ENCODE measurements at regions not wholly inside any gene's neighbourhood (a gene's known extent, or its start where the extent isn't known, plus 50 kb on each side); places are given as distances from the start of the nearest gene placed in this dataset.

DNA sequence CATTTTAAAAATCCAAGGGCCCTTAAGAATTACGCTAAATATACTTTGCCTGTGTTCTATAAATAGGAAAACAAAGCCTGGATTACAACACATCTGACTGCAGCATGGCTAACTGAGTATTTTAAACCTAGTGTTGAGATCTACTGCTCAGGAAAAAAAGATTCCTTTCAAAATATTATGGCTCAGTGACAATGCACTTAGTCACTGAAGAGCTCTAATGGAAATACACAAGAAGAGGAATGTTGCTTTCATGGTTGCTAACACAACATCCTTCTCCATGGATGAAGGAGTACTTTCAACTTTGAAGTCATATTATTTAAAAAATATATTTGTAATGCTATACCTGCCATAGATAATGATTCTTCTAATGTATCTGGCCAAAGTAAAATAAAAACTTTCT is 248.3 kb upstream of the NEGR1 start:
- DNase-seq, result peak; percentile 24
- H3K27ac ChIP-seq, result peak overlapping the region; percentile 3
- no peaks in the 10 kb centered on the region for H3K36me3 ChIP-seq (replicated peaks)
- H3K27me3 ChIP-seq (replicated peaks), result no peaks in the 10 kb centered on the region
- H3K4me3 ChIP-seq (ENCODE audit: low read depth, low read length), result no peak overlapping the region
- in situ Hi-C loops (cut with HindIII; ENCODE audit: low pct_ligation_motif_present, low sequenced_read_pairs), result no loop called here
- TF ChIP-seq, protein P1, sequence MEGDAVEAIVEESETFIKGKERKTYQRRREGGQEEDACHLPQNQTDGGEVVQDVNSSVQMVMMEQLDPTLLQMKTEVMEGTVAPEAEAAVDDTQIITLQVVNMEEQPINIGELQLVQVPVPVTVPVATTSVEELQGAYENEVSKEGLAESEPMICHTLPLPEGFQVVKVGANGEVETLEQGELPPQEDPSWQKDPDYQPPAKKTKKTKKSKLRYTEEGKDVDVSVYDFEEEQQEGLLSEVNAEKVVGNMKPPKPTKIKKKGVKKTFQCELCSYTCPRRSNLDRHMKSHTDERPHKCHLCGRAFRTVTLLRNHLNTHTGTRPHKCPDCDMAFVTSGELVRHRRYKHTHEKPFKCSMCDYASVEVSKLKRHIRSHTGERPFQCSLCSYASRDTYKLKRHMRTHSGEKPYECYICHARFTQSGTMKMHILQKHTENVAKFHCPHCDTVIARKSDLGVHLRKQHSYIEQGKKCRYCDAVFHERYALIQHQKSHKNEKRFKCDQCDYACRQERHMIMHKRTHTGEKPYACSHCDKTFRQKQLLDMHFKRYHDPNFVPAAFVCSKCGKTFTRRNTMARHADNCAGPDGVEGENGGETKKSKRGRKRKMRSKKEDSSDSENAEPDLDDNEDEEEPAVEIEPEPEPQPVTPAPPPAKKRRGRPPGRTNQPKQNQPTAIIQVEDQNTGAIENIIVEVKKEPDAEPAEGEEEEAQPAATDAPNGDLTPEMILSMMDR (IDR thresholded peaks at IDR 0.05; ENCODE audit: low read depth, low read length, missing control alignments), result no peak

- peak overlapping the region; percentile 49 for H3K27ac ChIP-seq
- H3K36me3 ChIP-seq (replicated peaks), result no peaks in the 10 kb centered on the region
- H3K4me3 ChIP-seq (ENCODE audit: low read depth, low read length), result no peak overlapping the region
- in situ Hi-C loops (cut with HindIII; ENCODE audit: low pct_ligation_motif_present, low sequenced_read_pairs), result no loop called here
- DNase-seq, result peak; percentile 70
- TF ChIP-seq, protein P1 (IDR thresholded peaks at IDR 0.05; ENCODE audit: low read depth, low read length, missing control alignments), result no peak
- no peaks in the 10 kb centered on the region for H3K27me3 ChIP-seq (replicated peaks)
Measured at GRCh38 chr1:72526926-72527325, 244.6 kb upstream of the NEGR1 start.

GRCh38 chr1:72524021-72524420 is 241.7 kb upstream of the NEGR1 start:
- in situ Hi-C loops (cut with HindIII; ENCODE audit: low pct_ligation_motif_present, low sequenced_read_pairs), result no loop called here
- DNase-seq, result no peak
- Histone ChIP-seq H3K4me3 (ENCODE audit: low read depth, low read length) (no peak overlapping the region), H3K27me3 (replicated peaks) (no peaks in the 10 kb centered on the region), H3K27ac (no peak overlapping the region), H3K36me3 (replicated peaks) (no peaks in the 10 kb centered on the region)
- TF ChIP-seq, protein P1 (IDR thresholded peaks at IDR 0.05; ENCODE audit: low read depth, low read length, missing control alignments), result no peak

DNA sequence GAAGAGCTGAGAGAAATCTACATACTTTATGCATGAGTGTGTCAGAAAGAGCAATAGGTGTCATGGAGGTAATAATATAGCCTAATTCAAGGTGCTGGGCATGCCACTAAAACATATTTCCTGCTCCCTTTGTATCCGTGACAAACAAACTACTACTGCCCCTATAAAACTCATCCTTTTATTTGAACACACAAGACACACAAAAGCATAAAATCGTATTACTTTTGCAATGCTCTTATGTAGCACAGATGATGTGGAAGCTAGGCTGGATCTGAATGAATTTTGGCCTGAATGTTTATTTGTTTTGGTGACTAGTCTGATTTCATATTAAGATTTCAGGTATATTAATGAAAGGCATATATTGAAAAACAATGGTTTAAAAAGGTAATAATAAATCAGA is 239.3 kb upstream of the NEGR1 start:
- no peak for DNase-seq
- TF ChIP-seq, protein P1 (IDR thresholded peaks at IDR 0.05; ENCODE audit: low read depth, low read length, missing control alignments), result no peak
- in situ Hi-C loops (cut with HindIII; ENCODE audit: low pct_ligation_motif_present, low sequenced_read_pairs), result no loop called here
- H3K27ac ChIP-seq, result no peak overlapping the region
- no peaks in the 10 kb centered on the region for H3K27me3 ChIP-seq (replicated peaks)
- no peaks in the 10 kb centered on the region for H3K36me3 ChIP-seq (replicated peaks)
- H3K4me3 ChIP-seq (ENCODE audit: low read depth, low read length), result no peak overlapping the region

GRCh38 chr1:72516826-72517225 is 234.5 kb upstream of the NEGR1 start:
- Histone ChIP-seq H3K27ac (no peak overlapping the region), H3K4me3 (ENCODE audit: low read depth, low read length) (no peak overlapping the region), H3K27me3 (replicated peaks) (no peaks in the 10 kb centered on the region), H3K36me3 (replicated peaks) (no peaks in the 10 kb centered on the region)
- in situ Hi-C loops (cut with HindIII; ENCODE audit: low pct_ligation_motif_present, low sequenced_read_pairs), result no loop called here
- TF ChIP-seq, protein P1 (IDR thresholded peaks at IDR 0.05; ENCODE audit: low read depth, low read length, missing control alignments), result no peak
- DNase-seq, result no peak

- Histone ChIP-seq H3K27ac (no peak overlapping the region), H3K27me3 (replicated peaks) (no peaks in the 10 kb centered on the region), H3K4me3 (ENCODE audit: low read depth, low read length) (no peak overlapping the region), H3K36me3 (replicated peaks) (no peaks in the 10 kb centered on the region)
- no peak for DNase-seq
- TF ChIP-seq, protein P1 (IDR thresholded peaks at IDR 0.05; ENCODE audit: low read depth, low read length, missing control alignments), result no peak
- in situ Hi-C loops (cut with HindIII; ENCODE audit: low pct_ligation_motif_present, low sequenced_read_pairs), result no loop called here
Measured at GRCh38 chr1:72516264-72516663, 233.9 kb upstream of the NEGR1 start.
